ENCODE measurements at regions not wholly inside any gene's neighbourhood (a gene's known extent, or its start where the extent isn't known, plus 50 kb on each side); places are given as distances from the start of the nearest gene placed in this dataset.

DNA sequence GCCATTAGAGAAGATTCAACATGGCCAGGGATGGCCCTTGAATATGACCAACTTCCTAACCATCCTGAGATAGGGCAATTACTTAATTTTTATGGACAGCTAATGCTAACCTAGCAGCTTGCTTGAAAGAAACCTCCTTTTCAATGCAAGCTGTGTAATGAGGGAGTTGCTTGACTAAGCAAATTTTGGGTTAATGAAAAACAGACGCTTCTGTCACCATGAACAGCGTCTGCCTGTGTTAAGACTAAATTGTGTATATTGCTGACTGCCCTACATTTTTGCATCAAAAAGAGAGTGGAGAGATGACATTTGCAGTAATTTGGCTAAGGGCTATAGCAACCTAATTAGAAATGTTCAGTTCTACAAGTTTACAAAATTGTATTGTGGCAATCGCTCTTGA is 319.2 kb upstream of the LRATD1 start:
- H3K9me3 ChIP-seq (replicated peaks; ENCODE audit: control insufficient read depth, insufficient read depth, low read length): no peaks in the 10 kb centered on the region; the same call in 2 of the 3 replicates
- ATAC-seq (no peak), FAIRE-seq (no peak), DNase-seq (ENCODE audit: low read depth, low spot score) (no peak)
- RAD21 ChIA-PET (ENCODE audit: unreplicated experiment): interaction anchor here (0.7 kb wide), 1 partner anchor 13 kb away, joined by 3 read pairs; no protein-coding TSS in a partner anchor
- no peaks in the 10 kb centered on the region for H4K20me1 ChIP-seq (ENCODE audit: control insufficient read depth, insufficient read depth)
- H3K4me2 ChIP-seq (ENCODE audit: control insufficient read depth, insufficient read depth): no peak overlapping the region
- H3K4me1 ChIP-seq (ENCODE audit: control insufficient read depth, insufficient read depth, low read length): no peaks in the 10 kb centered on the region
- SMC1A ChIA-PET (ENCODE audit: uncharacterized antibody, unreplicated experiment): interaction anchor here (1.2 to 1.8 kb wide), 4 partner anchors 9 to 72 kb away, joined by 3 to 6 read pairs (median 4); no protein-coding TSS in a partner anchor
- in situ Hi-C loops (cut with MboI) (no loop called here), intact Hi-C loops (cut with micrococcal nuclease; ENCODE audit: unreplicated experiment) (no loop called here)
- H2AFZ ChIP-seq (ENCODE audit: control insufficient read depth, low read depth, low read length): no peak overlapping the region
- POLR2A ChIA-PET: interaction anchor here (0.6 kb wide), 1 partner anchor 27 kb away, joined by 3 read pairs; no protein-coding TSS in a partner anchor
- no peak overlapping the region for H3K27ac ChIP-seq (ENCODE audit: control insufficient read depth, insufficient read depth)
- BruUV-seq (replicated peaks): no TSS peak
- H3K4me3 ChIP-seq: no peak overlapping the region
- no peaks in the 10 kb centered on the region for H3K27me3 ChIP-seq (replicated peaks in 1 of 2; ENCODE audit: control insufficient read depth in 2 of 2, insufficient read depth in 2 of 2, low read length in 1 of 2)
- H3K79me2 ChIP-seq (ENCODE audit: control insufficient read depth, insufficient read depth, low read length): no peaks in the 10 kb centered on the region
- 87% methylated on average over 3 of the region's 3 CpGs for WGBS (ENCODE audit: insufficient coverage, insufficient replicate concordance, low lambda C conversion rate, missing lambda C conversion rate)
- no peak overlapping the region for H3K9ac ChIP-seq (ENCODE audit: control insufficient read depth, insufficient read depth, low read length)
- no peaks in the 10 kb centered on the region for H3K36me3 ChIP-seq (ENCODE audit: control insufficient read depth in 2 of 2, insufficient read depth in 2 of 2, low read length in 1 of 2)
- CTCF ChIA-PET: no interaction called here
- TF ChIP-seq EZH2 (IDR thresholded peaks at IDR 0.05; ENCODE audit: borderline replicate concordance, control insufficient read depth, low read depth, low read length) (no peak), FOXK2 (IDR thresholded peaks at IDR 0.05) (no peak), CEBPB (IDR thresholded peaks at IDR 0.05; ENCODE audit: borderline replicate concordance in 1 of 2, low read depth in 2 of 2, low read length in 2 of 2) (no peak), TAF1 (IDR thresholded peaks at IDR 0.05; ENCODE audit: borderline replicate concordance, low read depth, low read length) (no peak)

- CTCF ChIA-PET: interaction anchor here (0.8 to 1.3 kb wide), 2 partner anchors 9 to 38 kb away, joined by 3 to 5 read pairs; no protein-coding TSS in a partner anchor
- in situ Hi-C loops (cut with MboI): no loop called here
- Histone ChIP-seq H3K79me2 (ENCODE audit: control insufficient read depth, insufficient read depth, low read length) (no peaks in the 10 kb centered on the region), H3K27me3 (replicated peaks in 1 of 2; ENCODE audit: control insufficient read depth in 2 of 2, insufficient read depth in 2 of 2, low read length in 1 of 2) (no peaks in the 10 kb centered on the region), H3K9me3 (replicated peaks; ENCODE audit: control insufficient read depth, insufficient read depth, low read length) (no peaks in the 10 kb centered on the region; the same call in 2 of the 3 replicates), H3K4me2 (ENCODE audit: control insufficient read depth, insufficient read depth) (no peak overlapping the region), H3K27ac (ENCODE audit: control insufficient read depth, insufficient read depth) (no peak overlapping the region), H2AFZ (ENCODE audit: control insufficient read depth, low read depth, low read length) (no peak overlapping the region), H3K4me3 (no peak overlapping the region), H4K20me1 (ENCODE audit: control insufficient read depth, insufficient read depth) (no peaks in the 10 kb centered on the region), H3K4me1 (ENCODE audit: control insufficient read depth, insufficient read depth, low read length) (no peaks in the 10 kb centered on the region), H3K36me3 (ENCODE audit: control insufficient read depth in 2 of 2, insufficient read depth in 2 of 2, low read length in 1 of 2) (no peaks in the 10 kb centered on the region), H3K9ac (ENCODE audit: control insufficient read depth, insufficient read depth, low read length) (no peak overlapping the region)
- no peak for FAIRE-seq
- POLR2A ChIA-PET: interaction anchor here (1.7 kb wide), 1 partner anchor 9 kb away, joined by 8 read pairs; no protein-coding TSS in a partner anchor
- RAD21 ChIA-PET (ENCODE audit: unreplicated experiment): interaction anchor here (1.0 kb wide), 1 partner anchor 8 kb away, joined by 4 read pairs; no protein-coding TSS in a partner anchor
- 4% methylated on average over 1 of the region's 1 CpG for whole genome bisulfite sequencing (ENCODE audit: insufficient coverage, insufficient replicate concordance, low lambda C conversion rate, missing lambda C conversion rate)
- intact Hi-C loops (cut with micrococcal nuclease; ENCODE audit: unreplicated experiment): no loop called here
- no TSS peak for BruUV-seq (replicated peaks)
- no peak for ATAC-seq
- DNase-seq (ENCODE audit: low read depth, low spot score): no peak
- SMC1A ChIA-PET (ENCODE audit: uncharacterized antibody, unreplicated experiment): interaction anchor here (1.1 to 1.7 kb wide), 3 partner anchors 8 to 22 kb away, joined by 3 to 4 read pairs (median 3); no protein-coding TSS in a partner anchor
- no peak for TF ChIP-seq SIX5 (IDR thresholded peaks at IDR 0.05; ENCODE audit: low read depth, low read length, severe bottlenecking)
- no peak for TF ChIP-seq ATF7 (IDR thresholded peaks at IDR 0.05; ENCODE audit: low read depth)
- TF ChIP-seq POLR2A (IDR thresholded peaks at IDR 0.05; ENCODE audit: low read depth, low read length): no peak
- TF ChIP-seq TCF3 (IDR thresholded peaks at IDR 0.05; ENCODE audit: borderline replicate concordance, insufficient read depth, low read depth, low read length): no peak
- TF ChIP-seq SREBF2 (IDR thresholded peaks at IDR 0.05; ENCODE audit: low read length): no peak
- no peak for TF ChIP-seq ATF2 (IDR thresholded peaks at IDR 0.05; ENCODE audit: low read length)
- TF ChIP-seq, protein P1, sequence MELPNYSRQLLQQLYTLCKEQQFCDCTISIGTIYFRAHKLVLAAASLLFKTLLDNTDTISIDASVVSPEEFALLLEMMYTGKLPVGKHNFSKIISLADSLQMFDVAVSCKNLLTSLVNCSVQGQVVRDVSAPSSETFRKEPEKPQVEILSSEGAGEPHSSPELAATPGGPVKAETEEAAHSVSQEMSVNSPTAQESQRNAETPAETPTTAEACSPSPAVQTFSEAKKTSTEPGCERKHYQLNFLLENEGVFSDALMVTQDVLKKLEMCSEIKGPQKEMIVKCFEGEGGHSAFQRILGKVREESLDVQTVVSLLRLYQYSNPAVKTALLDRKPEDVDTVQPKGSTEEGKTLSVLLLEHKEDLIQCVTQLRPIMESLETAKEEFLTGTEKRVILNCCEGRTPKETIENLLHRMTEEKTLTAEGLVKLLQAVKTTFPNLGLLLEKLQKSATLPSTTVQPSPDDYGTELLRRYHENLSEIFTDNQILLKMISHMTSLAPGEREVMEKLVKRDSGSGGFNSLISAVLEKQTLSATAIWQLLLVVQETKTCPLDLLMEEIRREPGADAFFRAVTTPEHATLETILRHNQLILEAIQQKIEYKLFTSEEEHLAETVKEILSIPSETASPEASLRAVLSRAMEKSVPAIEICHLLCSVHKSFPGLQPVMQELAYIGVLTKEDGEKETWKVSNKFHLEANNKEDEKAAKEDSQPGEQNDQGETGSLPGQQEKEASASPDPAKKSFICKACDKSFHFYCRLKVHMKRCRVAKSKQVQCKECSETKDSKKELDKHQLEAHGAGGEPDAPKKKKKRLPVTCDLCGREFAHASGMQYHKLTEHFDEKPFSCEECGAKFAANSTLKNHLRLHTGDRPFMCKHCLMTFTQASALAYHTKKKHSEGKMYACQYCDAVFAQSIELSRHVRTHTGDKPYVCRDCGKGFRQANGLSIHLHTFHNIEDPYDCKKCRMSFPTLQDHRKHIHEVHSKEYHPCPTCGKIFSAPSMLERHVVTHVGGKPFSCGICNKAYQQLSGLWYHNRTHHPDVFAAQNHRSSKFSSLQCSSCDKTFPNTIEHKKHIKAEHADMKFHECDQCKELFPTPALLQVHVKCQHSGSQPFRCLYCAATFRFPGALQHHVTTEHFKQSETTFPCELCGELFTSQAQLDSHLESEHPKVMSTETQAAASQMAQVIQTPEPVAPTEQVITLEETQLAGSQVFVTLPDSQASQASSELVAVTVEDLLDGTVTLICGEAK (IDR thresholded peaks at IDR 0.05; ENCODE audit: borderline replicate concordance): no peak
- TF ChIP-seq BACH1 (IDR thresholded peaks at IDR 0.05; ENCODE audit: borderline replicate concordance): no peak
- no peak for TF ChIP-seq TARDBP (IDR thresholded peaks at IDR 0.05; ENCODE audit: borderline replicate concordance)
Observed at GRCh38 chr2:14316594-14316993, 315.9 kb upstream of the LRATD1 start.
